Tibial nerve (tissue), 4 donors: ENCODE measurements at regions not wholly inside any gene's neighbourhood (a gene's known extent, or its start where the extent isn't known, plus 50 kb on each side); places are given as distances from the start of the nearest gene placed in this dataset.

ENCODE experiments used
- DNase-seq, 2 donors: peaks; one replicate each; pipeline ENCODE4 v3.0.0-alpha.2; 2019; ENCODE audit warnings: low spot score in 2 of 2
- H3K27ac ChIP-seq, 4 donors: fragments of 200-600 bp; sonication (generic) in 3 of 4; one replicate each; pipeline ENCODE4 v1.5.1; 2017 to 2019; ENCODE audit warnings: mild to moderate bottlenecking in 1 of 4
- H3K27me3 ChIP-seq, 2 donors: fragments of 200-600 bp; sonication (generic) in 1 of 2; one replicate each; pipeline versions ENCODE4 v1.5.1 to v1.6.0; 2017 to 2019
- H3K36me3 ChIP-seq, 3 donors: fragments of 200-600 bp; sonication (generic); one replicate each; pipeline ENCODE4 v1.5.1; 2018 to 2019
- H3K4me1 ChIP-seq, 4 donors: fragments of 200-600 bp; sonication (generic) in 3 of 4; one replicate each; pipeline ENCODE4 v1.5.1; 2017 to 2019
- H3K4me3 ChIP-seq, 4 donors: fragments of 200-600 bp; sonication (generic) in 3 of 4; one replicate each; pipeline ENCODE4 v1.5.1; 2017 to 2019; ENCODE audit warnings: mild to moderate bottlenecking in 1 of 4, moderate library complexity in 1 of 4
- H3K9me3 ChIP-seq, 4 donors: fragments of 200-600 bp; sonication (generic) in 3 of 4; one replicate each; pipeline ENCODE4 v1.5.1; 2017 to 2019
- EP300 ChIP-seq, 2 donors: sonication (generic); formaldehyde crosslinking; IDR thresholded peaks; one replicate each; pipeline ENCODE4 v1.6.1; 2017; ENCODE audit warnings: antibody characterized with exemption in 2 of 2, mild to moderate bottlenecking in 1 of 2
- POLR2A ChIP-seq, 2 donors: fragments of 450-650 bp; IDR thresholded peaks; one replicate each; pipeline ENCODE4 v1.6.1; 2017; ENCODE audit warnings: antibody characterized with exemption in 2 of 2, mild to moderate bottlenecking in 2 of 2, moderate library complexity in 2 of 2
- WGBS, 2 donors: methylation state at CpG; one replicate each; pipeline ENCODE4 v1.1.5; 2018; 5-methylcytosine and 5-hydroxymethylcytosine counted together
- TF ChIP-seq, protein P1 (sequence below), 5 experiments: fragments of 200-600 bp in 3 of 5; fragments of 450-650 bp in 2 of 5; sonication (generic) in 3 of 5; IDR thresholded peaks; one replicate each; pipeline ENCODE4 v1.5.1; 2016 to 2019; ENCODE audit warnings: antibody characterized with exemption in 5 of 5, mild to moderate bottlenecking in 3 of 5, moderate library complexity in 2 of 5

- Histone ChIP-seq H3K27me3 (no peaks in the 10 kb centered on the region), H3K27ac (no peak overlapping the region), H3K4me1 (no peaks in the 10 kb centered on the region), H3K9me3 (no peaks in the 10 kb centered on the region), H3K4me3 (no peak overlapping the region), H3K36me3 (no peaks in the 10 kb centered on the region)
- WGBS, 2 donors: 77 to 80% methylated on average over 3 of the region's 3 CpGs
- TF ChIP-seq, protein P1, sequence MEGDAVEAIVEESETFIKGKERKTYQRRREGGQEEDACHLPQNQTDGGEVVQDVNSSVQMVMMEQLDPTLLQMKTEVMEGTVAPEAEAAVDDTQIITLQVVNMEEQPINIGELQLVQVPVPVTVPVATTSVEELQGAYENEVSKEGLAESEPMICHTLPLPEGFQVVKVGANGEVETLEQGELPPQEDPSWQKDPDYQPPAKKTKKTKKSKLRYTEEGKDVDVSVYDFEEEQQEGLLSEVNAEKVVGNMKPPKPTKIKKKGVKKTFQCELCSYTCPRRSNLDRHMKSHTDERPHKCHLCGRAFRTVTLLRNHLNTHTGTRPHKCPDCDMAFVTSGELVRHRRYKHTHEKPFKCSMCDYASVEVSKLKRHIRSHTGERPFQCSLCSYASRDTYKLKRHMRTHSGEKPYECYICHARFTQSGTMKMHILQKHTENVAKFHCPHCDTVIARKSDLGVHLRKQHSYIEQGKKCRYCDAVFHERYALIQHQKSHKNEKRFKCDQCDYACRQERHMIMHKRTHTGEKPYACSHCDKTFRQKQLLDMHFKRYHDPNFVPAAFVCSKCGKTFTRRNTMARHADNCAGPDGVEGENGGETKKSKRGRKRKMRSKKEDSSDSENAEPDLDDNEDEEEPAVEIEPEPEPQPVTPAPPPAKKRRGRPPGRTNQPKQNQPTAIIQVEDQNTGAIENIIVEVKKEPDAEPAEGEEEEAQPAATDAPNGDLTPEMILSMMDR (IDR thresholded peaks at IDR 0.05): no peak
- no peak for TF ChIP-seq POLR2A (IDR thresholded peaks at IDR 0.05)
- no peak for TF ChIP-seq EP300 (IDR thresholded peaks at IDR 0.05)
- no peak for DNase-seq
Observed at GRCh38 chr2:83567551-83567950, 891.5 kb downstream of the SUCLG1 start.

GRCh38 chr2:83565626-83566025 is 893.5 kb downstream of the SUCLG1 start:
- WGBS, 2 donors: 70 to 74% methylated on average over 4 of the region's 4 CpGs
- H3K36me3 ChIP-seq: no peaks in the 10 kb centered on the region
- H3K4me3 ChIP-seq: no peak overlapping the region
- no peak overlapping the region for H3K27ac ChIP-seq
- H3K27me3 ChIP-seq: no peaks in the 10 kb centered on the region
- no peak for TF ChIP-seq EP300 (IDR thresholded peaks at IDR 0.05)
- TF ChIP-seq, protein P1 (IDR thresholded peaks at IDR 0.05): no peak
- TF ChIP-seq POLR2A (IDR thresholded peaks at IDR 0.05): no peak
- no peaks in the 10 kb centered on the region for H3K9me3 ChIP-seq
- no peak for DNase-seq
- no peaks in the 10 kb centered on the region for H3K4me1 ChIP-seq

DNA sequence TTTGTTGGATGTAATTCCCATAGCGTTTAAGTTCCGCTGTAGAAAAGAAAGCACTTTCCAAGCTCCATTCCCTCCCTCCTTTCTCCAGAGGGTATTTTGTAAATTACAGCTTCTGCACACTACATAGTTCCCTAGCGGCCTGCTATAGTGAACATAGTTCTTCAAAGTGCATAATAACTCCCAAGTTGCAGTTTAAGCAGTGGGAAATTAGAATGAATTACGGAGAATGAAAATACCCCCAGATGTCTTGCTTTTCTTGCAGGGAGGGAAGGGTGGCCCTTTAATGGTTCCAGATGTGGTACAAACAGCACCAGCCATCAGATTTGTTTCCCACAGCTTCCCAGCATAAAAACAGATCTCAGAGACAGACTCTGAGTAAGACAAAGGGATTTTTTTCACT is 893.9 kb downstream of the SUCLG1 start:
- no peak overlapping the region for H3K4me3 ChIP-seq
- WGBS, 2 donors: 40 to 48% methylated on average over 4 of the region's 4 CpGs
- TF ChIP-seq EP300 (IDR thresholded peaks at IDR 0.05) (no peak), POLR2A (IDR thresholded peaks at IDR 0.05) (no peak)

GRCh38 chr2:83561592-83561991 is 897.5 kb downstream of the SUCLG1 start:
- Histone ChIP-seq H3K36me3 (no peaks in the 10 kb centered on the region), H3K4me3 (no peak overlapping the region), H3K27ac (no peak overlapping the region), H3K27me3 (no peaks in the 10 kb centered on the region), H3K4me1 (no peaks in the 10 kb centered on the region), H3K9me3 (no peaks in the 10 kb centered on the region)
- TF ChIP-seq, protein P1 (IDR thresholded peaks at IDR 0.05): no peak
- TF ChIP-seq POLR2A (IDR thresholded peaks at IDR 0.05) (no peak), EP300 (IDR thresholded peaks at IDR 0.05) (no peak)
- DNase-seq: no peak
- 65 to 76% methylated on average over 3 of the region's 3 CpGs for WGBS, 2 donors

More for the DNA sequence above, 893.9 kb downstream of the SUCLG1 start:
- Histone ChIP-seq H3K4me1 (no peaks in the 10 kb centered on the region), H3K36me3 (no peaks in the 10 kb centered on the region), H3K27me3 (no peaks in the 10 kb centered on the region), H3K9me3 (no peaks in the 10 kb centered on the region), H3K27ac (no peak overlapping the region)
- DNase-seq: no peak

- 27 to 28% methylated on average over 2 of the region's 2 CpGs for WGBS, 2 donors
- no peak for DNase-seq
Observed at GRCh38 chr2:83536556-83536955, 922.5 kb downstream of the SUCLG1 start.

More at GRCh38 chr2:83536556-83536955, 922.5 kb downstream of the SUCLG1 start:
- Histone ChIP-seq H3K36me3 (no peaks in the 10 kb centered on the region), H3K27ac (no peak overlapping the region), H3K9me3 (no peaks in the 10 kb centered on the region), H3K4me1 (no peaks in the 10 kb centered on the region), H3K4me3 (no peak overlapping the region), H3K27me3 (no peaks in the 10 kb centered on the region)
- no peak for TF ChIP-seq EP300 (IDR thresholded peaks at IDR 0.05)
- TF ChIP-seq, protein P1 (IDR thresholded peaks at IDR 0.05): no peak
- TF ChIP-seq POLR2A (IDR thresholded peaks at IDR 0.05): no peak
